ENCODE measurements at regions not wholly inside any gene's neighbourhood (a gene's known extent, or its start where the extent isn't known, plus 50 kb on each side); places are given as distances from the start of the nearest gene placed in this dataset.

- TF ChIP-seq CTCF (IDR thresholded peaks at IDR 0.05) (no peak), EZH2 (IDR thresholded peaks at IDR 0.05; ENCODE audit: borderline replicate concordance, insufficient read depth, low read depth, low read length, poor library complexity, severe bottlenecking) (no peak)
Measured at GRCh38 chr2:153074207-153074606, 355.8 kb downstream of the ARL6IP6 start.
